NB4 (cell line): ENCODE measurements at regions not wholly inside any gene's neighbourhood (a gene's known extent, or its start where the extent isn't known, plus 50 kb on each side); places are given as distances from the start of the nearest gene placed in this dataset.

Experiments used
- POLR2A ChIP-seq: IDR thresholded peaks from 2 replicates; pipeline ENCODE4 v1.6.1; 2011; ENCODE audit warnings: mild to moderate bottlenecking; ENCODE audit not compliant: insufficient read length; ENCODE audit errors: extremely low read depth
- TF ChIP-seq, protein P1 (sequence below): IDR thresholded peaks from one replicate; pipeline ENCODE4 v1.5.1; 2012; ENCODE audit warnings: low read depth, low read length

- TF ChIP-seq, protein P1, sequence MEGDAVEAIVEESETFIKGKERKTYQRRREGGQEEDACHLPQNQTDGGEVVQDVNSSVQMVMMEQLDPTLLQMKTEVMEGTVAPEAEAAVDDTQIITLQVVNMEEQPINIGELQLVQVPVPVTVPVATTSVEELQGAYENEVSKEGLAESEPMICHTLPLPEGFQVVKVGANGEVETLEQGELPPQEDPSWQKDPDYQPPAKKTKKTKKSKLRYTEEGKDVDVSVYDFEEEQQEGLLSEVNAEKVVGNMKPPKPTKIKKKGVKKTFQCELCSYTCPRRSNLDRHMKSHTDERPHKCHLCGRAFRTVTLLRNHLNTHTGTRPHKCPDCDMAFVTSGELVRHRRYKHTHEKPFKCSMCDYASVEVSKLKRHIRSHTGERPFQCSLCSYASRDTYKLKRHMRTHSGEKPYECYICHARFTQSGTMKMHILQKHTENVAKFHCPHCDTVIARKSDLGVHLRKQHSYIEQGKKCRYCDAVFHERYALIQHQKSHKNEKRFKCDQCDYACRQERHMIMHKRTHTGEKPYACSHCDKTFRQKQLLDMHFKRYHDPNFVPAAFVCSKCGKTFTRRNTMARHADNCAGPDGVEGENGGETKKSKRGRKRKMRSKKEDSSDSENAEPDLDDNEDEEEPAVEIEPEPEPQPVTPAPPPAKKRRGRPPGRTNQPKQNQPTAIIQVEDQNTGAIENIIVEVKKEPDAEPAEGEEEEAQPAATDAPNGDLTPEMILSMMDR = no peak
- no peak for TF ChIP-seq POLR2A
Observed at GRCh38 chr1:79362470-79362869, 355.9 kb upstream of the ADGRL4 start.
